Peyer's patch (tissue), 4 donors: ENCODE measurements at regions not wholly inside any gene's neighbourhood (a gene's known extent, or its start where the extent isn't known, plus 50 kb on each side); places are given as distances from the start of the nearest gene placed in this dataset.

Experiments
- CTCF ChIP-seq, 6 experiments: fragments of 450-650 bp in 4 of 6; fragments of 200-600 bp in 2 of 6; sonication (generic) in 1 of 6; IDR thresholded peaks; one replicate each; pipeline ENCODE4 v1.5.1; 2017 to 2019; ENCODE audit warnings: antibody characterized with exemption in 6 of 6, mild to moderate bottlenecking in 3 of 6, moderate library complexity in 1 of 6
- POLR2A ChIP-seq, 2 donors: fragments of 450-650 bp; IDR thresholded peaks; one replicate each; pipeline ENCODE4 v1.5.1; 2017; ENCODE audit warnings: antibody characterized with exemption in 2 of 2, mild to moderate bottlenecking in 2 of 2, moderate library complexity in 2 of 2

DNA sequence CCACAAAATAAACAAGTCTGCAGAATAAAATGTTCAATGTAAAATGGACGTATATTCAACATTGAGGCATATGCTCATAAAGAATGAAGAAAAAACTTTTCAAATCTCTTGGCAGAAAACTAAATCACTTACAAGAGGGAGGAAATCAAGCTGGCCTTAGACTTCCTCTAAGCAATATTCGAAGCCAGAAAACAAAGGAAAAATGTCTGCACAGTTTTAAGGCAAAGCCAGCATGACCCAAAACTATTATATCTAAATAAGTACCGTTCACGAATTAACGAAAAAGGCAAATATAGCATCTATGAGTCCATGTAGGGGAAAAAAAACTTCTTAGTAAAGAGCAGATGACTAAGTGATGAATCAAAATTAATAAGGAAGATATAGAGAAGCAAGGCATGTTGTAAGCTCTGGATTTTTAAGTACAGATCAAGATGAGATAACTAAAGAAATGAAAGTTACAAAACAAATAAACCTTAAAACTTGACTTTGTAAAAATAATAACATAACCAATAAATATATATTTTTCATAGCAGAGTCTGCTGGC, 101.3 kb downstream of the KCNRG start:
- no peak for TF ChIP-seq POLR2A (IDR thresholded peaks at IDR 0.05)
- no peak for TF ChIP-seq CTCF (IDR thresholded peaks at IDR 0.05)
